Type B pancreatic cell (in vitro differentiated cells): ENCODE measurements at regions not wholly inside any gene's neighbourhood (a gene's known extent, or its start where the extent isn't known, plus 50 kb on each side); places are given as distances from the start of the nearest gene placed in this dataset.
A peak's percentile ranks its signal among the peaks of the same experiment; 100 is the strongest.

Experiments
- DNase-seq: peaks from one replicate; pipeline ENCODE4 v3.0.0; 2021; ENCODE audit warnings: mixed read lengths; ENCODE audit not compliant: unreplicated experiment; ENCODE audit errors: extremely low spot score
- H3K27ac Mint-ChIP-seq: 2 replicates; pipeline ENCODE4 v1.8.0; 2021; ENCODE audit warnings: mild to moderate bottlenecking, mixed read lengths
- H3K27me3 Mint-ChIP-seq: 2 replicates; pipeline ENCODE4 v1.8.0; 2021; ENCODE audit warnings: mixed read lengths
- H3K36me3 Mint-ChIP-seq: 2 replicates; pipeline ENCODE4 v1.8.0; 2021; ENCODE audit warnings: mixed read lengths
- H3K4me1 Mint-ChIP-seq: one replicate; pipeline ENCODE4 v1.8.0; 2021; ENCODE audit warnings: mixed read lengths; ENCODE audit not compliant: unreplicated experiment
- H3K4me3 Mint-ChIP-seq: 2 replicates; pipeline ENCODE4 v1.8.0; 2021; ENCODE audit warnings: mild to moderate bottlenecking, mixed read lengths
- H3K9me3 Mint-ChIP-seq: 2 replicates; pipeline ENCODE4 v1.8.0; 2021; ENCODE audit warnings: mixed read lengths
- TF ChIP-seq, protein P1 (sequence below): fragments of 200-600 bp; sonication (generic); conservative IDR thresholded peaks from 2 replicates; pipeline ENCODE4 v1.5.0; 2021; ENCODE audit warnings: antibody characterized with exemption, mild to moderate bottlenecking

DNA sequence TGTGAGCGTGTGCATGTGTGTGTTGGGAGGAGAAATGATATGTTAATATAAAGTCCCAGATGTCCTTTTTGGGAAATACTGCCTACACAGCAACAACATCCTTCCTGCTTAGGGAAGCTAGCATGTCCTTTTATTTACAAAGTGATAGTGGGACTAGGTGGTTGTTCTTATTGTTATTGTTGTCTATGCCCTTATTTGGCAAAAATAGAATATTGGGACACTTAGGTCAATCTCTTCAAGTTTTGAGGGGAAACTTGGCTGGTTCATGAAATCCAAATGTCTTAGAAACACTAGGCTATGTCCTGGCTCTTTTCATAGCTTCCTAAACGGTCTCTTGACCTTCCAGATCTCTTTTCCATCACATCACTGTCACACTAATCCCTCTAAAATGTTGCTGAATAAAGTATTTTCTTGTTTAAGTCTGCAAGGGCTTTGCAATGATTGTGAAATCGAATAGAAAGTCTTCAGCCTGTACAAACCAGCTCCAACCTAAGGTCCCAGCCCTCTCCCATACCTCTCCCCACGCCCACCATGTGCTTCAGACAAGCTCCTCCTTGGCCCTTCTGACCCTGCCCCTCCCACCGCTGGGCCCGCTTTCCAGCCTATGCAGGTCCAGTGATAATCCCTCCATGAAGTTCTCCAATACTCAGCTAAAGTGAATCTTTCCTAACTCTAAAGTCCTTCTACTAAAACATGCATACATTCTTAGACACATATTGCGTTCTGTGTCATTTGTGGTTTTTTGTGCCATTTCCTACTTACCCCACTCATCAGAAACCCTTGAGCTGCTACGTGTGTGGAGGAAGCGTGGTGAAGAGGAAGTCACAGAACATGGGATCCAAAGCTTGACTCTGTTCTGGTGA is 205.1 kb downstream of the LY86 start:
- Mint-ChIP-seq H3K4me3 (no peak overlapping the region), H3K9me3 (no peaks in the 10 kb centered on the region), H3K27ac (peak overlapping the region; percentile 5), H3K4me1 (peaks cover 4% of the 10 kb centered on the region), H3K36me3 (no peaks in the 10 kb centered on the region), H3K27me3 (peaks cover 3% of the 10 kb centered on the region)
- no peak for DNase-seq
- TF ChIP-seq, protein P1, sequence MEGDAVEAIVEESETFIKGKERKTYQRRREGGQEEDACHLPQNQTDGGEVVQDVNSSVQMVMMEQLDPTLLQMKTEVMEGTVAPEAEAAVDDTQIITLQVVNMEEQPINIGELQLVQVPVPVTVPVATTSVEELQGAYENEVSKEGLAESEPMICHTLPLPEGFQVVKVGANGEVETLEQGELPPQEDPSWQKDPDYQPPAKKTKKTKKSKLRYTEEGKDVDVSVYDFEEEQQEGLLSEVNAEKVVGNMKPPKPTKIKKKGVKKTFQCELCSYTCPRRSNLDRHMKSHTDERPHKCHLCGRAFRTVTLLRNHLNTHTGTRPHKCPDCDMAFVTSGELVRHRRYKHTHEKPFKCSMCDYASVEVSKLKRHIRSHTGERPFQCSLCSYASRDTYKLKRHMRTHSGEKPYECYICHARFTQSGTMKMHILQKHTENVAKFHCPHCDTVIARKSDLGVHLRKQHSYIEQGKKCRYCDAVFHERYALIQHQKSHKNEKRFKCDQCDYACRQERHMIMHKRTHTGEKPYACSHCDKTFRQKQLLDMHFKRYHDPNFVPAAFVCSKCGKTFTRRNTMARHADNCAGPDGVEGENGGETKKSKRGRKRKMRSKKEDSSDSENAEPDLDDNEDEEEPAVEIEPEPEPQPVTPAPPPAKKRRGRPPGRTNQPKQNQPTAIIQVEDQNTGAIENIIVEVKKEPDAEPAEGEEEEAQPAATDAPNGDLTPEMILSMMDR: no peak

DNA sequence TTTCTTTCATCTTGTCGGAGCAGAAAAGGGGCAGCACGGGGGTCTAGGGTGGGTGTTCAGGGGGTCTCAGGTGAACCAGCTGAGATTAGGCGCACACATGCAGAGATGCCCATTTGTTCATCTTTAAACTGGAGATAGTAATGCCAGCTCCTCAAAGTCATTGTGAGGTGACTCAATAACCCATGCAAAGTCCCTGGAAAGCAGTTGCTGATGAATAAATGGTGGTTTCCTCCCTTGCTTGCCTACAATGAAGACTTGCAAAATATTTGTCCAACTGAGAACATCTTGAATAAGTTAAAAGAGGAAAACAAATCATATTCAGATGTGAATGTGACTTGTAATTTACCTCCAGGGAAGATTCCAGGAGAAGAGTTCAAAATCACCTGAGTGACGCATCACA is 206.9 kb downstream of the LY86 start:
- TF ChIP-seq, protein P1: no peak
- DNase-seq: no peak
- peaks cover 5% of the 10 kb centered on the region for H3K4me1 Mint-ChIP-seq
- no peak overlapping the region for H3K27ac Mint-ChIP-seq
- H3K36me3 Mint-ChIP-seq: no peaks in the 10 kb centered on the region
- no peak overlapping the region for H3K4me3 Mint-ChIP-seq
- no peaks in the 10 kb centered on the region for H3K9me3 Mint-ChIP-seq
- H3K27me3 Mint-ChIP-seq: peaks cover 3% of the 10 kb centered on the region

DNA sequence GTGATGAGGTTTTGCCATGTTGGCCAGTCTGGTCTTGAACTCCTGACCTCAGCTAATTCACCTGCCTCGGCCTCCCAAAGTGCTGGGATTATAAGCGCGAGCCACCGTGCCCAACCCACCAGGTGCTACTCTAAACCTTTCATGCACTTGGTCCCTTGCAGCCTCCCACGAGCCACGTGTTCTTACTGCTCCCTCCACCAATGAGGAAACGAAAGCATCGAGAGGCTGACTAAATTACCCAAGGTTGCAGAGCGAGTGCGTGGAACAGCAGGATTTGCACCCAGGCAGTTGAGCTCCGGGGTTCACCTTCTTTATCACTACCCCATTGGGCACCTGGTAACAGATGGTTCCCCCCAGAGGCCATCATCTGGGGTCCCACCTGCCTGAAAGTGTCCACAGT is 208.3 kb downstream of the LY86 start:
- DNase-seq: no peak
- H3K4me3 Mint-ChIP-seq: no peak overlapping the region
- TF ChIP-seq, protein P1: no peak
- no peaks in the 10 kb centered on the region for H3K36me3 Mint-ChIP-seq
- H3K27ac Mint-ChIP-seq: no peak overlapping the region
- H3K4me1 Mint-ChIP-seq: peaks cover 5% of the 10 kb centered on the region
- peaks cover 3% of the 10 kb centered on the region for H3K27me3 Mint-ChIP-seq
- no peaks in the 10 kb centered on the region for H3K9me3 Mint-ChIP-seq

DNA sequence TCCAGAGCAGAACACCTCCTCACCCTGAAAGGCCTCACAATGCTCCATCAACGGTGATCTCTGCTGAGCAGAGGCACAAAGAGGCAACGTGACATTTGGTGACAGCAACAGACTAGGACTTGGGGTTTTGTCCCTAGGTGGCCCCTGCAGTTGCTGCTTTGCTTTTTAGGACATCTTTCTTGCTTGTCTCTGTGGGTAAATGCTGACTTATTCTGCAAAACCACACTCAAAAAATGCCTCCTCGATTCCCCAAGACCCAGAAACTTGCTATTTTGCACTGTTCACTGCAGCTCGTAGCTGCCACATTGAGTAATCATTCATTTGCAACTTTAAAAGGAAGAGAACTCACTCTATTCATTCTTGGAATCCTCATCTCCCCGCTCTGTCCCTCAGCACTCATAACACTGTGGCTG is 209.9 kb downstream of the LY86 start:
- no peak for DNase-seq
- H3K27ac Mint-ChIP-seq: peak overlapping the region; percentile 1
- peaks cover 3% of the 10 kb centered on the region for H3K27me3 Mint-ChIP-seq
- peaks cover 5% of the 10 kb centered on the region for H3K4me1 Mint-ChIP-seq
- no peaks in the 10 kb centered on the region for H3K36me3 Mint-ChIP-seq
- TF ChIP-seq, protein P1: no peak
- no peaks in the 10 kb centered on the region for H3K9me3 Mint-ChIP-seq
- no peak overlapping the region for H3K4me3 Mint-ChIP-seq

DNA sequence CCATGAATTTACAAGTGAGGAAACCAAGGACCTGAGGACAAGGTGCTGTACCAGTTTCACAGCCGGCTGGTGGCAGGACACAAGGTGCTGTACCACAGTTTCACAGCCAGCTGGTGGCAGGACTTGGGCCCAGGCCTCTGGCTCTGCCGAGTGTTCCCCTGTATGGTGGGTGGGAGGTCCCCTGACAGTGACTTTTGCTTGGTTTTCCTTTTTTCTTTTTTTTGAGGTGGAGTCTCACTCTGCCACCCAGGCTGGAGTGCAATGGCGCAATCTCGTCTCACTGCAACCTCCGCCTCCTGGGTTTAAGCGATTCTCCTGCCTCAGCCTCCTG is 212.4 kb downstream of the LY86 start:
- Mint-ChIP-seq H3K4me3 (no peak overlapping the region), H3K27me3 (peaks cover 3% of the 10 kb centered on the region), H3K4me1 (peaks cover 5% of the 10 kb centered on the region), H3K9me3 (no peaks in the 10 kb centered on the region), H3K36me3 (no peaks in the 10 kb centered on the region), H3K27ac (no peak overlapping the region)
- TF ChIP-seq, protein P1: no peak
- no peak for DNase-seq
